ENCODE measurements at regions not wholly inside any gene's neighbourhood (a gene's known extent, or its start where the extent isn't known, plus 50 kb on each side); places are given as distances from the start of the nearest gene placed in this dataset.
"Not testable (repeated sequence)": the region's sequence is repeated elsewhere in the genome, so short reads cannot be mapped to it uniquely, and the experiment has no call there.

GRCh38 chr17:62219221-62219899, 154.3 kb upstream of the MED13 start:
- H3F3A ChIP-seq (ENCODE audit: insufficient read depth, low read length), result no peaks in the 10 kb centered on the region
- no peak overlapping the region for H3K4me2 ChIP-seq (ENCODE audit: low read depth, low read length)
- H3K4me1 ChIP-seq (ENCODE audit: low read length), result no peaks in the 10 kb centered on the region
- no peak overlapping the region for H3K27ac ChIP-seq (ENCODE audit: low read length)
- H3K4me3 ChIP-seq (ENCODE audit: low read length), result no peak overlapping the region
- H3K9me3 ChIP-seq (replicated peaks; ENCODE audit: insufficient read depth, low read length), result no peaks in the 10 kb centered on the region
- no peaks in the 10 kb centered on the region for H3K79me2 ChIP-seq (ENCODE audit: low read length)
- no peaks in the 10 kb centered on the region for H3K36me3 ChIP-seq (replicated peaks; ENCODE audit: insufficient read depth, low read length)
- TF ChIP-seq EZH2phosphoT487 (IDR thresholded peaks at IDR 0.05; ENCODE audit: low read length) (no peak), EZH2 (optimal IDR thresholded peaks at IDR 0.05; ENCODE audit: low read depth, low read length) (no peak), CTCF (IDR thresholded peaks at IDR 0.05; ENCODE audit: low read length) (no peak)
- H3K9me2 ChIP-seq (replicated peaks; ENCODE audit: insufficient read depth, low read length), result no peaks in the 10 kb centered on the region
- no peak overlapping the region for H2AFZ ChIP-seq (ENCODE audit: low read length)
- no peak for DNase-seq
- H3K27me3 ChIP-seq (replicated peaks; ENCODE audit: insufficient read depth, low read length), result no peaks in the 10 kb centered on the region
- no peaks in the 10 kb centered on the region for H4K20me1 ChIP-seq (ENCODE audit: insufficient read depth, low read length)
- H3K9ac ChIP-seq (ENCODE audit: low read length), result no peak overlapping the region

GRCh38 chr17:62216847-62217246, 151.8 kb upstream of the MED13 start:
- no peaks in the 10 kb centered on the region for H3K9me3 ChIP-seq (replicated peaks; ENCODE audit: insufficient read depth, low read length)
- no peaks in the 10 kb centered on the region for H3K9me2 ChIP-seq (replicated peaks; ENCODE audit: insufficient read depth, low read length)
- H3K79me2 ChIP-seq (ENCODE audit: low read length), result no peaks in the 10 kb centered on the region
- H4K20me1 ChIP-seq (ENCODE audit: insufficient read depth, low read length), result no peaks in the 10 kb centered on the region
- H3K27me3 ChIP-seq (replicated peaks; ENCODE audit: insufficient read depth, low read length), result no peaks in the 10 kb centered on the region
- H3K27ac ChIP-seq (ENCODE audit: low read length), result no peak overlapping the region
- H3K4me1 ChIP-seq (ENCODE audit: low read length), result no peaks in the 10 kb centered on the region
- no peak overlapping the region for H2AFZ ChIP-seq (ENCODE audit: low read length)
- H3K36me3 ChIP-seq (replicated peaks; ENCODE audit: insufficient read depth, low read length), result no peaks in the 10 kb centered on the region
- DNase-seq, result no peak
- no peaks in the 10 kb centered on the region for H3F3A ChIP-seq (ENCODE audit: insufficient read depth, low read length)
- H3K9ac ChIP-seq (ENCODE audit: low read length), result no peak overlapping the region
- TF ChIP-seq EZH2phosphoT487 (IDR thresholded peaks at IDR 0.05; ENCODE audit: low read length) (no peak), EZH2 (optimal IDR thresholded peaks at IDR 0.05; ENCODE audit: low read depth, low read length) (no peak), CTCF (IDR thresholded peaks at IDR 0.05; ENCODE audit: low read length) (no peak)
- no peak overlapping the region for H3K4me3 ChIP-seq (ENCODE audit: low read length)
- H3K4me2 ChIP-seq (ENCODE audit: low read depth, low read length), result no peak overlapping the region

GRCh38 chr17:62215891-62216290, 150.8 kb upstream of the MED13 start:
- not testable (repeated sequence) for H4K20me1 ChIP-seq (ENCODE audit: insufficient read depth, low read length); H3K4me2 ChIP-seq (ENCODE audit: low read depth, low read length); H3K9me3 ChIP-seq (replicated peaks; ENCODE audit: insufficient read depth, low read length); H3F3A ChIP-seq (ENCODE audit: insufficient read depth, low read length); H3K36me3 ChIP-seq (replicated peaks; ENCODE audit: insufficient read depth, low read length); H3K9ac ChIP-seq (ENCODE audit: low read length); H3K79me2 ChIP-seq (ENCODE audit: low read length); H3K4me3 ChIP-seq (ENCODE audit: low read length); H2AFZ ChIP-seq (ENCODE audit: low read length); H3K4me1 ChIP-seq (ENCODE audit: low read length); H3K9me2 ChIP-seq (replicated peaks; ENCODE audit: insufficient read depth, low read length); H3K27me3 ChIP-seq (replicated peaks; ENCODE audit: insufficient read depth, low read length); DNase-seq; H3K27ac ChIP-seq (ENCODE audit: low read length)

- H2AFZ ChIP-seq (ENCODE audit: low read length), result no peak overlapping the region
- no peak overlapping the region for H3K4me3 ChIP-seq (ENCODE audit: low read length)
- H3K27ac ChIP-seq (ENCODE audit: low read length), result no peak overlapping the region
These were observed 141.5 kb upstream of the MED13 start for GRCh38 chr17:62206550-62206949.

GRCh38 chr17:62197156-62197555, 132.1 kb upstream of the MED13 start:
- not testable (repeated sequence) for H2AFZ ChIP-seq (ENCODE audit: low read length); H3K4me1 ChIP-seq (ENCODE audit: low read length)

More at GRCh38 chr17:62206550-62206949, 141.5 kb upstream of the MED13 start:
- Histone ChIP-seq H3K79me2 (ENCODE audit: low read length) (no peaks in the 10 kb centered on the region), H3K4me2 (ENCODE audit: low read depth, low read length) (no peak overlapping the region), H3F3A (ENCODE audit: insufficient read depth, low read length) (no peaks in the 10 kb centered on the region), H3K9me3 (replicated peaks; ENCODE audit: insufficient read depth, low read length) (no peaks in the 10 kb centered on the region), H3K9me2 (replicated peaks; ENCODE audit: insufficient read depth, low read length) (no peaks in the 10 kb centered on the region), H3K27me3 (replicated peaks; ENCODE audit: insufficient read depth, low read length) (no peaks in the 10 kb centered on the region), H4K20me1 (ENCODE audit: insufficient read depth, low read length) (no peaks in the 10 kb centered on the region), H3K9ac (ENCODE audit: low read length) (no peak overlapping the region), H3K4me1 (ENCODE audit: low read length) (no peaks in the 10 kb centered on the region), H3K36me3 (replicated peaks; ENCODE audit: insufficient read depth, low read length) (no peaks in the 10 kb centered on the region)
- DNase-seq, result no peak
- no peak for TF ChIP-seq EZH2phosphoT487 (IDR thresholded peaks at IDR 0.05; ENCODE audit: low read length)
- no peak for TF ChIP-seq EZH2 (optimal IDR thresholded peaks at IDR 0.05; ENCODE audit: low read depth, low read length)
- no peak for TF ChIP-seq CTCF (IDR thresholded peaks at IDR 0.05; ENCODE audit: low read length)

More at GRCh38 chr17:62197156-62197555, 132.1 kb upstream of the MED13 start:
- not testable (repeated sequence) for DNase-seq; H3F3A ChIP-seq (ENCODE audit: insufficient read depth, low read length); H3K9me2 ChIP-seq (replicated peaks; ENCODE audit: insufficient read depth, low read length); H3K4me3 ChIP-seq (ENCODE audit: low read length); H3K27me3 ChIP-seq (replicated peaks; ENCODE audit: insufficient read depth, low read length); H3K27ac ChIP-seq (ENCODE audit: low read length); H3K9ac ChIP-seq (ENCODE audit: low read length); H3K4me2 ChIP-seq (ENCODE audit: low read depth, low read length); H3K9me3 ChIP-seq (replicated peaks; ENCODE audit: insufficient read depth, low read length); H3K36me3 ChIP-seq (replicated peaks; ENCODE audit: insufficient read depth, low read length); H4K20me1 ChIP-seq (ENCODE audit: insufficient read depth, low read length); H3K79me2 ChIP-seq (ENCODE audit: low read length)
